ENCODE measurements at regions not wholly inside any gene's neighbourhood (a gene's known extent, or its start where the extent isn't known, plus 50 kb on each side); places are given as distances from the start of the nearest gene placed in this dataset.

DNA sequence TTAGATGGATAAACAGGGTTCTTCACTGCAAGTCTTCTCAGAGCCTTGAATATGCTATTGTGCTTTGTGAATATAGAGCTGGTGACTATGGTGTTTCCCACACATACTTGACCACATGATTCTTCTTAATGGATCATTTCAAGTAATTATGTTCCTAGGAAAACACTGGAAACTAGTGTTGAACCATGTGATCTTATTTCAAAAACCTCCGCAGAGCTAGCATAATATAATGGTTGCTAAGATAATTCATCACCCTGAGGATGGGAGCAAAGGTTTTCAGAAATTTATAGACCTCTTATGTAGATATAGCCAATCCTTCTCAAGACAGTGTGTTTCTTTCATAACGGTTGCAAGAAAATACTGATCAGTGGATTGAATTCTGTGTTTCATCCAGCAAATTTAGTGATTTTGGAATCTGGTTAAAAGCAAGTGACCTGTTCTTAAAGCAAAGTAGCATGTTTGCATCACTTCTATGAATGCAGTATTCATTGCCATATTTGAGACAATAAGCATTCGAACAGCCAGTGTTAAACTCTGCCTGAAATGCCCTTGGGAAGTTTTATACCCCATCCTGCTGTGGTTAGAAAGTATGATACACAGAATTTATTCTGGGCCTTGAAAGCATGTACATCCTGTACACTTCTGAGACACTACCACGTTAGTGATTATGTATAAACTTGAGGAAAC is 341.0 kb upstream of the E2F7 start:
- Histone ChIP-seq H3K27ac (ENCODE audit: low read depth, low read length) (no peak overlapping the region), H3K27me3 (ENCODE audit: control insufficient read depth, insufficient read depth, low read length) (no peaks in the 10 kb centered on the region), H3K36me3 (ENCODE audit: control insufficient read depth, insufficient read depth, low read length) (no peaks in the 10 kb centered on the region), H3K4me3 (ENCODE audit: low read depth, low read length) (no peak overlapping the region), H3K4me1 (ENCODE audit: control insufficient read depth, insufficient read depth, low read length) (peaks cover 8% of the 10 kb centered on the region), H3K9ac (ENCODE audit: low read length) (no peak overlapping the region), H3K9me3 (ENCODE audit: control insufficient read depth, insufficient read depth, low read depth, low read length) (no peaks in the 10 kb centered on the region)

DNA sequence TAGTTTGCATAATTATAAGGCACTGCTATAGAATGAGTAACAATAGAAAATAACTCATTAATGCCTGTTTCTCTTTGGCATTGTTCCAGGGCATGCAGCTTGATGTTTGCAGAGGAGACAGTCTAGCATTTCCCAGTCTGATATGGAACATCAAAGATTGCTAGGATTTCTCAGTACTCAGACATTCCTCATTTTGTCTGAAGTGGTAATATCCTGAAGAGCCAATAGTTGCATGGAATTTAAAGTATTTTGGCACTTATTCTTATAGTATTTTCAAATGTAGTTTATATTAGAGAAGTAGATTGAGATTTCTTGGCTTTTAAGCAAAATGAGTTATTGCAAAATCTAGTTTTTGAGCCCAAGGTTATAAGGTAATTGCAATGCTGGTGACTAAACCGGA is 337.3 kb upstream of the E2F7 start:
- Histone ChIP-seq H3K36me3 (ENCODE audit: control insufficient read depth, insufficient read depth, low read length) (no peaks in the 10 kb centered on the region), H3K4me3 (ENCODE audit: low read depth, low read length) (no peak overlapping the region), H3K27ac (ENCODE audit: low read depth, low read length) (no peak overlapping the region), H3K27me3 (ENCODE audit: control insufficient read depth, insufficient read depth, low read length) (no peaks in the 10 kb centered on the region), H3K9ac (ENCODE audit: low read length) (no peak overlapping the region), H3K9me3 (ENCODE audit: control insufficient read depth, insufficient read depth, low read depth, low read length) (no peaks in the 10 kb centered on the region), H3K4me1 (ENCODE audit: control insufficient read depth, insufficient read depth, low read length) (peaks cover 4% of the 10 kb centered on the region; the same call in 1 of the 2 replicates)

DNA sequence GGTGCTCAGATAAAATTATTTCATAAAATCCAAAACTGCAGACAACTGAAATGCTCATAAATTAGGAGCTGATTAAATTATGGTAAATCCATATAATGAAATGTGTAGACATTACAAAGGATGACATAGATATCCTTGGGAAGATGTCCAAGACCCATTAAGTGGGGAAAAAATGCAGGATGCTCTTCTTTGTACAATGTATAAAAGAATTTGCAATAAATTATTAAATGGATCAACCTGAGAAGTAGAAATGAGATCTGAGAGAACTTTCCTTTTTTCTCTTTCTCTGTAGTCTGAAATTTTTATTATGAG is 336.4 kb upstream of the E2F7 start:
- Histone ChIP-seq H3K4me1 (ENCODE audit: control insufficient read depth, insufficient read depth, low read length) (peaks cover 4% of the 10 kb centered on the region; the same call in 1 of the 2 replicates), H3K9me3 (ENCODE audit: control insufficient read depth, insufficient read depth, low read depth, low read length) (no peaks in the 10 kb centered on the region), H3K27ac (ENCODE audit: low read depth, low read length) (no peak overlapping the region), H3K27me3 (ENCODE audit: control insufficient read depth, insufficient read depth, low read length) (no peaks in the 10 kb centered on the region), H3K4me3 (ENCODE audit: low read depth, low read length) (no peak overlapping the region), H3K9ac (ENCODE audit: low read length) (no peak overlapping the region), H3K36me3 (ENCODE audit: control insufficient read depth, insufficient read depth, low read length) (no peaks in the 10 kb centered on the region)

DNA sequence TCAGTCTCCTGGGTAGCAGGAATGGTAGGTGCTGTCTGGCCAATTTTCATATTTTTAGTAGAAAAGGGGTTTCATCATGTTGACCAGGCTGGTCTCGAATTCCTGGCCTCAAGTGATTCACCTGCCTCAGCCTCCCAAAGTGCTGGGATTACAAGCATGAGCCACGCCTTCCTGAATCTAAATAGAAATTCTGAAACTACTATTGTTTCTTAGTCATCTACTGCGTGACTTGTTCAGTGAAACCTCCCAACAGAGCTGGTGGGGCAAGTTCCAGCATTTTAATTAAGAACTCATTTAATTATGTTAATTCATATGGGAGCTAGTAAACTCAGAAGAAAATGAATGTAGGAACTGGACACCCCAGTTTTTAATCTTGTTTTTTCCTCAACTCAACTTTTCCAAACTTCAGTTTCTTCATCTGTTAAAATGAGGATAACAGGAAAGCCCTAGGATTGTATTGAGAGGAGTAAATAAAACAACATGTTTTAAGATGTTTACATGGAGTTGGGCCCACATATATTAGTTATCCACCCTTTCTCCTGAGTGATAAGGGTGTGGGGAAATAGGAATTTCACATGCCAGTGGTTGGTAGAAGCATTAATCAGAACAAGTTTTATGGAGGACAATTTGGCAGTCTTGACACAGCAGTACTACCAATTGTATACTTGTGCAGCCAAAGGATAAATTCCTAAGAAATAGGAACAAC is 335.8 kb upstream of the E2F7 start:
- Histone ChIP-seq H3K36me3 (ENCODE audit: control insufficient read depth, insufficient read depth, low read length) (no peaks in the 10 kb centered on the region), H3K27me3 (ENCODE audit: control insufficient read depth, insufficient read depth, low read length) (no peaks in the 10 kb centered on the region), H3K9ac (ENCODE audit: low read length) (no peak overlapping the region), H3K4me3 (ENCODE audit: low read depth, low read length) (no peak overlapping the region), H3K27ac (ENCODE audit: low read depth, low read length) (no peak overlapping the region), H3K4me1 (ENCODE audit: control insufficient read depth, insufficient read depth, low read length) (peaks cover 3% of the 10 kb centered on the region; the same call in 1 of the 2 replicates), H3K9me3 (ENCODE audit: control insufficient read depth, insufficient read depth, low read depth, low read length) (no peaks in the 10 kb centered on the region)

DNA sequence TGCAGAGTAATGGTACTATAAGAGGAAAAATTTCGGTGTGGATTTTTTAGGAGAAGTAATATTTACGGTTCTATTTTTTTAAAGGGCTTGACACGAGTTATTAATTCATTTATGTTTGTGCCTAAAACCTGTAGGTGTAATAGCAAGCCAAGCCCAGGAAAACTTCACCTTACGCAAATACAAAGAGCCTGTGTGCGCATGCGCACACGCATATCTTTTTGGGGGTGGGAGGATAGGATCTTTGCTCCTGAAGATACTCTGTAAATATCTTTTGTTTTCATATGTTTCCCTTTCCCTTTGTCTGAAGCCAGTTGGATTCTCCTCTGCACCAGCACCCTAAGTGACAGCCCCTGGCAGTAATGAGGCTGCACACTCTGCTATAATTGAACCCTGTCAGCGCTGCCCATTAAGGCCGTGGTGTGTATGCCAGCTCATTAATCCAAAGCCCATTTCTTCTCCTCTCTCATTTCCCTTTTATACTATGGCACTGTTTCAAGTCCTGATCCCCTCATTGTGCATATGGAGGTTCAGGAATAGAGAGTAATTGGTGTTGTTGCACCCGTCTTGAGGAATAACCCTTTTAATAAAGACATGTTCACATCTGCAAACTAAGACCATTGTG is 327.2 kb upstream of the E2F7 start:
- Histone ChIP-seq H3K36me3 (ENCODE audit: control insufficient read depth, insufficient read depth, low read length) (no peaks in the 10 kb centered on the region), H3K4me3 (ENCODE audit: low read depth, low read length) (no peak overlapping the region), H3K27me3 (ENCODE audit: control insufficient read depth, insufficient read depth, low read length) (no peaks in the 10 kb centered on the region), H3K4me1 (ENCODE audit: control insufficient read depth, insufficient read depth, low read length) (no peaks in the 10 kb centered on the region), H3K9me3 (ENCODE audit: control insufficient read depth, insufficient read depth, low read depth, low read length) (no peaks in the 10 kb centered on the region), H3K27ac (ENCODE audit: low read depth, low read length) (no peak overlapping the region), H3K9ac (ENCODE audit: low read length) (no peak overlapping the region)

DNA sequence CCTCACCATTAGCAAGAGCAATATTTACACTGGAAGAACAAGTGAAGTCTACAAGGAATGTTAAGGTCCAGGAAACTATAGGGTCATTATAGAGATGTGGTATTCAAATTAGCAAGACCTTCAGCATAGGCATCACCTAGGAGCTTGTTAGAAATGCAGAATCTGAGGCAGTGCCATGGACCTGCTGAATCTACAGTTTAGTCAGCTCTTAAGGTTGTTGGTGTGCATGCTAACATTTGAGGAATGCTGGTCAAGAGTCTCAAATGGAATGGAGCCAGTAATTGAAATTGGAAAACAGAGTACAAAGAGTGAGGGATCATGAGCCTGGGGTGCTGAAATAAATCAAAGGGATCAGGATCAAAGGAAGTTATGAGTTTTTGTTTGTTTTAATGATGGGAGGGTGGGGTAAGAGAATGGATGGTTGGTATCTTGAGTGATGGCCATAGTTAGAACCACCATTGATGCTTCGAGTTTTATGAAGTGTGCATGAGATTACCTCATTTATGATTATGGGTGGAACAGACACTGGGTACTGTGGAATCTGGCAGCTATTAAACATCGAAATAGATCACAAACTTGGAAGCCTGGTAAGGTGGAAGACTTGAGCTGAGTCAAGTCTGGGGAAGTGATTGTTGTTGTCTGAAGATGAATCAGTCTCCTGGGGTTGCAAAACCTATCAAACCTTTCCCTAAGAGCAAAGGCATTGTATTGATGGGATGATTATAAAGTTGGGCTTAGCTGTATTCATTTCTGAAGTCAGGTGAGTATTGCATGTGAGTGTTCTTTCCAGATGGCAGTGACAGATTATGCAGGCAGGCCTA is 323.3 kb upstream of the E2F7 start:
- Histone ChIP-seq H3K4me1 (ENCODE audit: control insufficient read depth, insufficient read depth, low read length) (no peaks in the 10 kb centered on the region), H3K27me3 (ENCODE audit: control insufficient read depth, insufficient read depth, low read length) (no peaks in the 10 kb centered on the region), H3K36me3 (ENCODE audit: control insufficient read depth, insufficient read depth, low read length) (no peaks in the 10 kb centered on the region), H3K4me3 (ENCODE audit: low read depth, low read length) (no peak overlapping the region), H3K27ac (ENCODE audit: low read depth, low read length) (no peak overlapping the region), H3K9ac (ENCODE audit: low read length) (no peak overlapping the region), H3K9me3 (ENCODE audit: control insufficient read depth, insufficient read depth, low read depth, low read length) (no peaks in the 10 kb centered on the region)

DNA sequence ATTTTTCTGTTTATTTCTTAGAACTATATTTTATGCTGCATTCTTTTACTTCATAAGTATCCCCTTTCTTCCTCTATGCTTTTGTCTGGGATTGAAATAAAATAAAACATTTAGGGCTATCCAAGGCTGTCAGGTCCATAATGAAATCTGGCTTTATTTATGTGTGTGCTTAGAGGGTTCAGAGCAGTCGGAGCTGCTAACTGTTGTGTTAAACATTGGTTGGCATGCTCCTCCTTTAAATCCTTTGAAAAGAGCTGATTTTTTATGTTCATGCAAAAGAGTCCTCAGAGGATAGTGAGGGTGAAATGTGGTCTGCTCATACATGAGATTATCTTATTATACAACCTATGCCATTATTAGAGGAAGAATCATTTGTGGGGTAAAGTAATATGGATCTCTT is 322.3 kb upstream of the E2F7 start:
- Histone ChIP-seq H3K4me1 (ENCODE audit: control insufficient read depth, insufficient read depth, low read length) (no peaks in the 10 kb centered on the region), H3K9me3 (ENCODE audit: control insufficient read depth, insufficient read depth, low read depth, low read length) (no peaks in the 10 kb centered on the region), H3K27ac (ENCODE audit: low read depth, low read length) (no peak overlapping the region), H3K9ac (ENCODE audit: low read length) (no peak overlapping the region), H3K4me3 (ENCODE audit: low read depth, low read length) (no peak overlapping the region), H3K27me3 (ENCODE audit: control insufficient read depth, insufficient read depth, low read length) (no peaks in the 10 kb centered on the region), H3K36me3 (ENCODE audit: control insufficient read depth, insufficient read depth, low read length) (no peaks in the 10 kb centered on the region)

DNA sequence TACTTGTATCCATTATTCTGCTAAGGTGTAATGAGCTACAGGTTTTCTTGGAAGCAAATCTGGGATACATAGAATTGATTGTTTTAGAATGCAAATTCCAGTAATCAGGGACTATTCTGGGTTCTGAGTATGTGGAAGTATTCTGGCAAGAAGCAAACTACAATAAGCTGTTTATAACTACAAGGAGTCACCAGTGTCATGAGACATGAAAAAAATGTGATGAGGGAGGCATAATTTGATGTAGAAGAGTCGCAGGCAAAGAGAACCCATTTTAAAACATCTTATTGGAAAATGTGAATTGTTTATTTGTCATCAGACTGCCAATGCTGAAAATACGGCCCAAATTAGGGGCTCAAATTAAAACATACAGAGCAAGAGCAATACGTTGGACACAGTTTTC is 321.8 kb upstream of the E2F7 start:
- no peaks in the 10 kb centered on the region for H3K9me3 ChIP-seq (ENCODE audit: control insufficient read depth, insufficient read depth, low read depth, low read length)
- H3K27me3 ChIP-seq (ENCODE audit: control insufficient read depth, insufficient read depth, low read length) = no peaks in the 10 kb centered on the region
- H3K4me1 ChIP-seq (ENCODE audit: control insufficient read depth, insufficient read depth, low read length) = no peaks in the 10 kb centered on the region
- no peak overlapping the region for H3K4me3 ChIP-seq (ENCODE audit: low read depth, low read length)
- H3K36me3 ChIP-seq (ENCODE audit: control insufficient read depth, insufficient read depth, low read length) = no peaks in the 10 kb centered on the region
- no peak overlapping the region for H3K9ac ChIP-seq (ENCODE audit: low read length)
- H3K27ac ChIP-seq (ENCODE audit: low read depth, low read length) = no peak overlapping the region

DNA sequence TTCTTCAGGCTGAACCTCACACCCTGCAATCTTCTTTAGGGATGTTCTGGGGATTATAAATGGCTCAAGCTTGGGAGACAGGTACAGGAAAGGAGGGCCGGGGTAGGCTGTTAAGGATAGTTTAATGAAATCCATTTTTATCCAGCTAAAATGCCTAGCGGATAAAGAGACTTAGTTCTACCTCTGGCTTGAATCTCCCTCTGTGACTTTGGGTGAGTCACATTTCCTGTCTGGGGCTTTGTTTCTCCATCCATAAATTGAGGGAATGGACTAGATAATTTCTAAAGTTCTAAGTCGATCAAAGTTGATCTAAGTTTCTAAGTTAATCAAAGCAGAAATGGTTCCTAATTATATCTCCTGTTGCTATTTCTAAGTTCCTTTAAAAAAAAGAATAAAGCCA is 319.6 kb upstream of the E2F7 start:
- Histone ChIP-seq H3K27ac (ENCODE audit: low read depth, low read length) (no peak overlapping the region), H3K36me3 (ENCODE audit: control insufficient read depth, insufficient read depth, low read length) (no peaks in the 10 kb centered on the region), H3K27me3 (ENCODE audit: control insufficient read depth, insufficient read depth, low read length) (no peaks in the 10 kb centered on the region), H3K4me3 (ENCODE audit: low read depth, low read length) (no peak overlapping the region), H3K9me3 (ENCODE audit: control insufficient read depth, insufficient read depth, low read depth, low read length) (no peaks in the 10 kb centered on the region), H3K4me1 (ENCODE audit: control insufficient read depth, insufficient read depth, low read length) (no peaks in the 10 kb centered on the region), H3K9ac (ENCODE audit: low read length) (no peak overlapping the region)

DNA sequence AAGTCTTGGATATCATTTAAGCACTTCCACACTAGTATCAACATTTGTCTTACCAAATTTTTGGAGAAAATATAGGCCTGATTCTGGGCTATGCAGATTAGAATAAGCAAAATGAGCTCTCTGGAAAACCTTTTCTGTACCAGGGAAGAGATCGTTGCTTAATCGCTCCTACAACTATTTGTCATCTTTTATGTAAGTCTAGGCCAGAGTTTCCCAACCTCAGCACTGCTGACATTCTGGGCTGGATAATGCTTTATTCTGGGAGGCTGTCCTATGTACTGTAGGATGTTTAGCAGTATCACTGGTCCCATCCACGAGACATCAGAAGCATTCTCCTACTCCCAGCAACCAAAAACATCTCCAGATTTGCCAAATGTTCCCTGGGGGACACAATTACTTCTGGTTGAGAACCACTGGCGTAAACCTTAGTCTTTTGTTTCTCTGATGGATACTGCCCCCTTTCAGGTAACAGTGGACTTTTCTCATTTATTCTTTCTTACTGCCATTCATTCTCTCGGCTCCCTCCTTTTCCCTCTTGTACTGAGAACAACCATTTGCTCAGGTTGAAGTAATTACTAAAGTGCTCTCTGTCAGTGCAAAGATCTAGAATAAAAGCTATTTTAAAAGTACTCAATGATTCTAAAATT is 316.9 kb upstream of the E2F7 start:
- Histone ChIP-seq H3K4me1 (ENCODE audit: control insufficient read depth, insufficient read depth, low read length) (no peaks in the 10 kb centered on the region), H3K9ac (ENCODE audit: low read length) (no peak overlapping the region), H3K9me3 (ENCODE audit: control insufficient read depth, insufficient read depth, low read depth, low read length) (no peaks in the 10 kb centered on the region), H3K27ac (ENCODE audit: low read depth, low read length) (no peak overlapping the region), H3K4me3 (ENCODE audit: low read depth, low read length) (no peak overlapping the region), H3K27me3 (ENCODE audit: control insufficient read depth, insufficient read depth, low read length) (no peaks in the 10 kb centered on the region), H3K36me3 (ENCODE audit: control insufficient read depth, insufficient read depth, low read length) (no peaks in the 10 kb centered on the region)

Measured in HUES6 (cell line).